ENCODE measurements at regions not wholly inside any gene's neighbourhood (a gene's known extent, or its start where the extent isn't known, plus 50 kb on each side); places are given as distances from the start of the nearest gene placed in this dataset.

- intact Hi-C loops (cut with DNase I): no loop called here
- Histone ChIP-seq H3K4me1 (ENCODE audit: control insufficient read depth in 2 of 3, insufficient read depth in 2 of 3, low read depth in 1 of 3, low read length in 3 of 3) (no peaks in the 10 kb centered on the region), H3K9ac (ENCODE audit: low read length in 3 of 3) (no peak overlapping the region), H3K9me3 (ENCODE audit: control insufficient read depth in 2 of 3, insufficient read depth in 1 of 3, low read length in 3 of 3) (peaks cover 0 to 5% (median 2%) of the 10 kb centered on the region in 3 donors), H3K27me3 (ENCODE audit: control insufficient read depth, insufficient read depth, low read length) (no peaks in the 10 kb centered on the region), H3K36me3 (ENCODE audit: control insufficient read depth in 2 of 3, insufficient read depth in 3 of 3, low read length in 3 of 3) (no peaks in the 10 kb centered on the region), H3K27ac (ENCODE audit: low read depth in 2 of 2, low read length in 2 of 2) (no peak overlapping the region), H3K4me3 (ENCODE audit: low read length in 3 of 3) (no peak overlapping the region)
- FAIRE-seq: no peak
- TF ChIP-seq, protein P1, sequence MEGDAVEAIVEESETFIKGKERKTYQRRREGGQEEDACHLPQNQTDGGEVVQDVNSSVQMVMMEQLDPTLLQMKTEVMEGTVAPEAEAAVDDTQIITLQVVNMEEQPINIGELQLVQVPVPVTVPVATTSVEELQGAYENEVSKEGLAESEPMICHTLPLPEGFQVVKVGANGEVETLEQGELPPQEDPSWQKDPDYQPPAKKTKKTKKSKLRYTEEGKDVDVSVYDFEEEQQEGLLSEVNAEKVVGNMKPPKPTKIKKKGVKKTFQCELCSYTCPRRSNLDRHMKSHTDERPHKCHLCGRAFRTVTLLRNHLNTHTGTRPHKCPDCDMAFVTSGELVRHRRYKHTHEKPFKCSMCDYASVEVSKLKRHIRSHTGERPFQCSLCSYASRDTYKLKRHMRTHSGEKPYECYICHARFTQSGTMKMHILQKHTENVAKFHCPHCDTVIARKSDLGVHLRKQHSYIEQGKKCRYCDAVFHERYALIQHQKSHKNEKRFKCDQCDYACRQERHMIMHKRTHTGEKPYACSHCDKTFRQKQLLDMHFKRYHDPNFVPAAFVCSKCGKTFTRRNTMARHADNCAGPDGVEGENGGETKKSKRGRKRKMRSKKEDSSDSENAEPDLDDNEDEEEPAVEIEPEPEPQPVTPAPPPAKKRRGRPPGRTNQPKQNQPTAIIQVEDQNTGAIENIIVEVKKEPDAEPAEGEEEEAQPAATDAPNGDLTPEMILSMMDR (IDR thresholded peaks at IDR 0.05; ENCODE audit: borderline replicate concordance, extremely low read depth, insufficient read depth): no peak
- no peak for DNase-seq
These were observed 179.3 kb downstream of the ZPLD1 start for GRCh38 chr3:102614021-102614569.

GRCh38 chr3:102614585-102614984 lies 179.8 kb downstream of the ZPLD1 start:
- FAIRE-seq (no peak), DNase-seq (peak in 2 of 5 donors; percentile 37 to 72)
- Histone ChIP-seq H3K9ac (ENCODE audit: low read length in 3 of 3) (no peak overlapping the region), H3K4me3 (ENCODE audit: low read length in 3 of 3) (no peak overlapping the region), H3K4me1 (ENCODE audit: control insufficient read depth in 2 of 3, insufficient read depth in 2 of 3, low read depth in 1 of 3, low read length in 3 of 3) (no peaks in the 10 kb centered on the region), H3K9me3 (ENCODE audit: control insufficient read depth in 2 of 3, insufficient read depth in 1 of 3, low read length in 3 of 3) (peaks cover 0 to 5% (median 2%) of the 10 kb centered on the region in 3 donors), H3K36me3 (ENCODE audit: control insufficient read depth in 2 of 3, insufficient read depth in 3 of 3, low read length in 3 of 3) (no peaks in the 10 kb centered on the region), H3K27ac (ENCODE audit: low read depth in 2 of 2, low read length in 2 of 2) (no peak overlapping the region), H3K27me3 (ENCODE audit: control insufficient read depth, insufficient read depth, low read length) (no peaks in the 10 kb centered on the region)
- intact Hi-C loops (cut with DNase I): no loop called here
- TF ChIP-seq, protein P1 (IDR thresholded peaks at IDR 0.05; ENCODE audit: borderline replicate concordance, extremely low read depth, insufficient read depth): no peak

DNA sequence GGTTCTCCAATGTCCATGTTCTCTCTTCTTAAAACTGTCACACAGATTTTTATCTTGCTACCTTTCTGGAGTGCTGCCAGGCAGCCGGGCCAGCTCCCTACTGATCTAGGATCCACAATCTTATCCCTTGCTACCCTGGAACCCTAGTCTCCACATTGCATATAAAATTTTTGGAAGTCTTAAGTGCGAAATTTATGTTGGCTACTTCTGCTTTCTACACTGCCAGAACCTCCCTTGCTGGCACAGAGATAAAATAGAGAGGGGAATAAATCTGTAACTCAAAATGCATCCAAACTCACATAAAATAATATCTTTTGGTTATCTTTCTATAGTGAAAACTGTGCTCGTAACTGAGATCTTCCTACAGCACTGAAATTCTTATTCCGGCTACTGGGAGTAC lies 182.6 kb downstream of the ZPLD1 start:
- Histone ChIP-seq H3K4me3 (ENCODE audit: low read length in 3 of 3) (no peak overlapping the region), H3K36me3 (ENCODE audit: control insufficient read depth in 2 of 3, insufficient read depth in 3 of 3, low read length in 3 of 3) (no peaks in the 10 kb centered on the region), H3K9ac (ENCODE audit: low read length in 3 of 3) (no peak overlapping the region), H3K9me3 (ENCODE audit: control insufficient read depth in 2 of 3, insufficient read depth in 1 of 3, low read length in 3 of 3) (no peaks in the 10 kb centered on the region), H3K4me1 (ENCODE audit: control insufficient read depth in 2 of 3, insufficient read depth in 2 of 3, low read depth in 1 of 3, low read length in 3 of 3) (no peaks in the 10 kb centered on the region), H3K27me3 (ENCODE audit: control insufficient read depth, insufficient read depth, low read length) (no peaks in the 10 kb centered on the region), H3K27ac (ENCODE audit: low read depth in 2 of 2, low read length in 2 of 2) (no peak overlapping the region)
- intact Hi-C loops (cut with DNase I): no loop called here
- TF ChIP-seq, protein P1 (IDR thresholded peaks at IDR 0.05; ENCODE audit: borderline replicate concordance, extremely low read depth, insufficient read depth): no peak
- FAIRE-seq (no peak), DNase-seq (no peak)

GRCh38 chr3:102619361-102619760 lies 184.5 kb downstream of the ZPLD1 start:
- FAIRE-seq: no peak
- intact Hi-C loops (cut with DNase I): no loop called here

More at GRCh38 chr3:102619361-102619760, 184.5 kb downstream of the ZPLD1 start:
- TF ChIP-seq, protein P1 (IDR thresholded peaks at IDR 0.05; ENCODE audit: borderline replicate concordance, extremely low read depth, insufficient read depth): no peak
- H3K4me3 ChIP-seq (ENCODE audit: low read length in 3 of 3): no peak overlapping the region
- H3K4me1 ChIP-seq (ENCODE audit: control insufficient read depth in 2 of 3, insufficient read depth in 2 of 3, low read depth in 1 of 3, low read length in 3 of 3): no peaks in the 10 kb centered on the region
- no peak overlapping the region for H3K9ac ChIP-seq (ENCODE audit: low read length in 3 of 3)
- no peak overlapping the region for H3K27ac ChIP-seq (ENCODE audit: low read depth in 2 of 2, low read length in 2 of 2)
- H3K36me3 ChIP-seq (ENCODE audit: control insufficient read depth in 2 of 3, insufficient read depth in 3 of 3, low read length in 3 of 3): no peaks in the 10 kb centered on the region
- no peak for DNase-seq
- H3K27me3 ChIP-seq (ENCODE audit: control insufficient read depth, insufficient read depth, low read length): no peaks in the 10 kb centered on the region
- no peaks in the 10 kb centered on the region for H3K9me3 ChIP-seq (ENCODE audit: control insufficient read depth in 2 of 3, insufficient read depth in 1 of 3, low read length in 3 of 3)
